ENCODE measurements at regions not wholly inside any gene's neighbourhood (a gene's known extent, or its start where the extent isn't known, plus 50 kb on each side); places are given as distances from the start of the nearest gene placed in this dataset.

- no peak overlapping the region for H3K4me3 ChIP-seq (ENCODE audit: low read depth, low read length)
- TF ChIP-seq CTCF (conservative IDR thresholded peaks at IDR 0.05; ENCODE audit: low read depth, low read length): no peak
- no peak for DNase-seq (ENCODE audit: low read depth)
Observed at GRCh38 chr10:121078036-121078435, 226.9 kb downstream of the WDR11 start.

- H3K4me3 ChIP-seq (ENCODE audit: low read depth, low read length): no peak overlapping the region
- DNase-seq (ENCODE audit: low read depth): no peak
- no peak for TF ChIP-seq CTCF (conservative IDR thresholded peaks at IDR 0.05; ENCODE audit: low read depth, low read length)
Observed at GRCh38 chr10:121078672-121079102, 227.5 kb downstream of the WDR11 start.

- H3K4me3 ChIP-seq (ENCODE audit: low read depth, low read length): no peak overlapping the region
- no peak for DNase-seq (ENCODE audit: low read depth)
- no peak for TF ChIP-seq CTCF (conservative IDR thresholded peaks at IDR 0.05; ENCODE audit: low read depth, low read length)
Observed at GRCh38 chr10:121079226-121079625, 228.1 kb downstream of the WDR11 start.

GRCh38 chr10:121080281-121080891 is 229.2 kb downstream of the WDR11 start:
- no peak for TF ChIP-seq CTCF (conservative IDR thresholded peaks at IDR 0.05; ENCODE audit: low read depth, low read length)
- H3K4me3 ChIP-seq (ENCODE audit: low read depth, low read length): no peak overlapping the region
- peak; percentile 29 for DNase-seq (ENCODE audit: low read depth)

GRCh38 chr10:121081306-121081705 is 230.1 kb downstream of the WDR11 start:
- no peak overlapping the region for H3K4me3 ChIP-seq (ENCODE audit: low read depth, low read length)
- no peak for DNase-seq (ENCODE audit: low read depth)
- no peak for TF ChIP-seq CTCF (conservative IDR thresholded peaks at IDR 0.05; ENCODE audit: low read depth, low read length)

- no peak for TF ChIP-seq CTCF (conservative IDR thresholded peaks at IDR 0.05; ENCODE audit: low read depth, low read length)
- no peak for DNase-seq (ENCODE audit: low read depth)
- H3K4me3 ChIP-seq (ENCODE audit: low read depth, low read length): no peak overlapping the region
Observed at GRCh38 chr10:121082984-121083383, 231.8 kb downstream of the WDR11 start.

GRCh38 chr10:121084016-121084674 is 233.0 kb downstream of the WDR11 start:
- no peak overlapping the region for H3K4me3 ChIP-seq (ENCODE audit: low read depth, low read length)
- DNase-seq (ENCODE audit: low read depth): no peak
- TF ChIP-seq CTCF (conservative IDR thresholded peaks at IDR 0.05; ENCODE audit: low read depth, low read length): no peak

All from choroid plexus epithelial cell (primary cell).